GM19372 (cell line): ENCODE measurements at regions not wholly inside any gene's neighbourhood (a gene's known extent, or its start where the extent isn't known, plus 50 kb on each side); places are given as distances from the start of the nearest gene placed in this dataset.
"Not testable (repeated sequence)": the region's sequence is repeated elsewhere in the genome, so short reads cannot be mapped to it uniquely, and the experiment has no call there.

ENCODE experiments used
- ATAC-seq: cut with Tn5 transposase; IDR thresholded peaks from one replicate; pipeline ENCODE4 v1.9.1; 2021; ENCODE audit warnings: mild to moderate bottlenecking, low read depth, moderate library complexity; ENCODE audit not compliant: unreplicated experiment

DNA sequence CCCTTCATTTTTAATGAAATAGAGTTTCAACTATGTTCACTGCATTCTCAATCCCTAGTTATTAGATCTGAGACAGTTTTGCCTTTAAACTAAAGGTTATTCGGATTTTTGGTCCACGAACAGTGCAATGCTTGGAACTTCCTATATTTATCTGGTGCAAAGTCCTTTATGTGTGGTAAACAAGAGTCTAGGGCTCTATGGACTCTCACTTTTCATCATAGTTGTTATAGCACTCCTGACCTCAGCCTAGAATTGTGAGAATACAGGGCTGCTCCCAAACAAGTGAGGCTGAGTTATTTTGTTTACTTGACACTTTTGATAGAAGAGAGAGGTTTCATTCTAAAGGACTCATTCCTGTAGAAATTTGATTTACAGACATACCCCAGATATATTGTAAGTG lies 692.1 kb downstream of the TTLL7 start:
- ATAC-seq: not testable (repeated sequence)

DNA sequence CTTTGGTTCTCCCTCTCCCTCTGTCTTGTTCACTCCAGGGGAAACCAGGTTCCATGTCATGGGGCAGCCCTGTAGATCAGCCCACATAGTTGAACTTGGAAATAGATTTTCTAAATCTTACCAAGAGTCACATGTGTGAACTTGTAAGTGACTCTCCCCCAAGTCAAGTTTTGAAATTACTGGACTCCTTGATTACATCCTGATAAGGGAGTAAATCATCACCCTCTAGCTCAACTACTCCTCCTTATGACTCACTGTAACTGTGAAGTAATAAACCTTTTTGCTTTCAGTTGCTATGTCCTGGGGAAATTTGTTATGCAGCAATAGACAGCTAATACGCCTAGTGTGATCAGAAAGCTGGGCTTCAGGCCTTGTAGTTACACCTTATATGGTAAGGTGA lies 703.3 kb downstream of the TTLL7 start:
- not testable (repeated sequence) for ATAC-seq

- not testable (repeated sequence) for ATAC-seq
Observed at GRCh38 chr1:83287391-83287790, 711.5 kb downstream of the TTLL7 start.

DNA sequence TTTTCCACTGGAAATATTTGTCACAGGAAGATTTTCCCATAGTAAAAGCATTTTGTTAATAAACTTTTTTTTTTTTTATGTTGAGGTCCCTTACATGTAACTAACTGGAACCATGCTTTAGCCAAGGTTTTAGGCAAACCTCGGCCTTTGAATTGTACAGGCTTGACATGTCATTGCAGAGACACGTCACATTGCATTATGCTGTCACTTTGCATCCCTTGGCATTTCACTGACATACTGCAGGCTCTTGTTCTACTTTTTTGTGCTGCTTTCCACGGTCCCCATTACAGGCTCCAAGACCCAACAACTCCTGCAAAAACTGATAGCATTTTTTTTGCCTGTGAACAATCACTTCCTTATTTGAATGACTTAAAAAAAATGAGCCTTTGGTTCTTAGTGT lies 724.3 kb downstream of the TTLL7 start:
- ATAC-seq: not testable (repeated sequence)

DNA sequence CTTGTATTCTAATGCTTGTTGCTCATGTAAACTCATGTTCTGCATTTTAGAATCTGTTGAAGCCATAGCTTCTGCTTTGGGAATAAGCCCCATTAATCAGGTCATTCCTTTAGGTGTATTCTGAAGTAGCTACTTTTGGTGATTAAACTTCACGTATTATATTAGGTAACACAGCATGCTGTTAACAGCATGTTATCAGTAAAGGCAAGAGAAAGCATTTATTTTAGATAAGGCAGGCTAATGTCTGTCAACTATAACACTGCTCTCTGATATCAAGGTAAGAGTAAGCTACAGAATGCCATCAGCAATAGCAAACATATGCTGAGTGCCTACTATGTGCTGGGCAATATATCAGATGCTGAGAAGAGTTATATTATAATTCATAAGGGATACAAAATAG lies 726.4 kb downstream of the TTLL7 start:
- not testable (repeated sequence) for ATAC-seq

- ATAC-seq: not testable (repeated sequence)
Observed at GRCh38 chr1:83271834-83272233, 727.1 kb downstream of the TTLL7 start.

DNA sequence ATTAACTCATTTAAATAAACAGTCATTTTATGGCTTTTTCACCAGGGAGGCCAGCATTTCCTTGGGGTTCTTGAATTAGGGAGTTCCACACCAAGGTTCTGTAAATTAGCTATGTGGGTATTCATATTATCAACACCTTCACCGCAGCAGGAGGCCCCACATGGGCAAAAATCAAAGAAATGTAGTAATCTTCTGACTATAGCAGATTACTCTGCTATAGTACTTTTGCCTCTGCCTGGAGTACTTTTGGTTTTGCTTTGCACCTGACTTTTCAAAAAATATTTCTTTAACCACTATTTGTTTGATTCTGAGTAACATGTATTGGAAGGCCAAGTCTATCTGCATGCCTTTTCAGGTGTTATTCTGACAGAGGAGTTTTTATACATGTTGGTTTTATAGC lies 728.1 kb downstream of the TTLL7 start:
- not testable (repeated sequence) for ATAC-seq

- ATAC-seq: not testable (repeated sequence)
Observed at GRCh38 chr1:83263808-83264207, 735.1 kb downstream of the TTLL7 start.

- not testable (repeated sequence) for ATAC-seq
Observed at GRCh38 chr1:83251687-83252086, 747.2 kb downstream of the TTLL7 start.

GRCh38 chr1:83246780-83247179 lies 752.2 kb downstream of the TTLL7 start:
- not testable (repeated sequence) for ATAC-seq

DNA sequence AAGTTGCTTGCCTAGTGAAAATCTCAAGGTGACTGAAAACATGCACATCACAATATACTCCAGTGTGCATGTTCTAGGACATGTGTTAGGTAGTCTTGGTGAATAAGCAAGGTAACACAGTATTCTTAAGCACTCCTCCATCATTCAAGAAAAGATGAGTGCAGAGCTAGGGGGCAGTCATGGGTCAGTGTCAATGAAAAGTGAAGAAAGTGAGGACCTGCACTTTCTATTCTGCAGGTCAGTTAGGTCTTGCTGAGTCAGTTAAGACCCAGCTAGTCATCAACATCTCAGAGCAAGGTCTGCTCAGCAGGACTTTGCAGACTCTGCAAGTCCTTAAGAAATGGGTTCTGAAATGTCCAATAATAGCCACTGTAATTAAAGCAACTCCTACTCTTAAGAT lies 754.1 kb downstream of the TTLL7 start:
- not testable (repeated sequence) for ATAC-seq

- not testable (repeated sequence) for ATAC-seq
Observed at GRCh38 chr1:83239568-83239967, 759.4 kb downstream of the TTLL7 start.

DNA sequence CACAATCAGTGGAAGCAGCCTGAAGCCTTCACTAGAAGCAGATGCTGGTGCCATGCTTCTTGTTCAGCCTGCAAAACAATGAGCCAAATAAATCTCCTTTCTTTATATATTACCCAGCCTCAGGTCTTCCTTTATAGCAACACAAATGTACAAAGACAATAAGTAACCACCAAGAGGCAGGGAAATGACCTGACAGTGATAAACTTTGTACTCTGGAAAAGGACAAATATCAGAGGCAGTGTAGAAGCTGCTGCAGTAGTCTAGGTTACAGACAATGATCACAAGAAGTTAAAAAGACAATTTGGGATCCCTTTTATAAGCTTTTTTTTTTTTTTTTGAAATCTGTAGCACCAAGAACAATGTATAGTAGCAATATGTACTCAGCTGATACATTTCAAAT lies 760.3 kb downstream of the TTLL7 start:
- not testable (repeated sequence) for ATAC-seq

DNA sequence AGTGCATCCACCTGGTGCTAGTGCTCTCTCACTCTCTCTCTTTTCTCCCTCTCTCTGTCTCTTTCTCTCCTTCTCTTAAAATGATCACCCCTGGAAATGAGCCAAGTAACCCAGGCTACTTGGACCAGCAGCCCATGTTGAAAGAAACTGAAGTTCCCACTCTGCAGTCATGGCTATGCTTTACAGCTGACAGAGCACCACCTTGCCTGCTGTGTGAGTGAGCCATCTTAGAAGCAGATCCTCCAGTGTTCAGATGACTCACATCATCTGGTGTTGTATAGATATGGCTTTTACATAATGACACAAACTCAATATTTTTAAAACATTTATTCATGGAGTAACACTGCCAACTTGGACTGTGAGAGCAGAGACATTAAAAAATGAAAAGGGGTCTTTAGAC lies 779.1 kb downstream of the TTLL7 start:
- not testable (repeated sequence) for ATAC-seq

DNA sequence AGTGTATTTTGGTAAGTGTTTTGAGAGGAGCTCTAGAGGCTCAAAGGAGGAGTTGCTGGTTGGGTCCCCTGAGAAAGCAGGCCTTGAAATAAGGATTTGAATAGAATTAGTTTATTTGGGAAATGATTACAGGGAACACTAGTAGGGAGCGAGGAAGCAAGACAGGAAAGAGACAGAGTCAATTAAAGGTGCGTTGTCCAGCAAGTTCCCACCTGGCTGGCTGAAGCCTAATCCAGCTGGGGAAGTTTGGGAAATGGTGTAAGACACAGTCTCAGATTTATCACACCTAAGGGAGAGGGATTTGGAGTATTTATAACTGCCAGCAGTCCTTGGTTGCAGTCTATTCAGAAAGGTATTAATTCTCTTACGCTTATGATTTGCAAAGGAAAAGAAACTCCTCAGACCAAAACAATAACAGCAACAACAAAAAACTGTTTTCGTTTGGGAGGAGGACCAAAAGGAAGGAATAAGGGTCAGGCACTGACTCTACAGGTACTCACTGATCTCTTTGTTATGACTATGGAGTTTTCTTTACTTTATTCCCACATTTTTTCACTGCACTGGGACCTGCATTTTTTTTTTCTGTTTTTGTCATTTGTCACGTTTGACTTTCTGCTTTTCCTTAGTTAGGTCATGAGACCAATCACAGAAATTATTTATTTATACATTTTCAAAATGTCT lies 780.8 kb downstream of the TTLL7 start:
- not testable (repeated sequence) for ATAC-seq

GRCh38 chr1:83214317-83214716 lies 784.6 kb downstream of the TTLL7 start:
- ATAC-seq: not testable (repeated sequence)

DNA sequence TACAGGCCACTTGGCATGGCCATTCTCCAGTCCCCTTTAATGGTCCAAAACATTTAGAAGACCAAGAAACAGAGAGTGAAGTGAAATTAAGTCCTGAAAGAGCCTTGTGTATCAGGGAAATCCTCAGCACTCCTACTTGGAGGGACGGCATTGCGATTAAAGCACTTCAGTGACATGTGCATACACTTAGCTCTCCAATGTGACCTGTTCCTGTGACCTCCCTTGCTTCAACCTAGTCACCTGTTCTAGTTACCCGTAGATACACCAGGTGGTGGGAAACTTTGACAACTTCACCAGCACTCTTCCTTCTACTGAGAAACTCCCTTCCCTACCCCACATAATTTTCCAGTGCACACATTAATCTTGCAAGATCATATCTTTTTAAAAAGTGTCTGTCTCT lies 785.3 kb downstream of the TTLL7 start:
- not testable (repeated sequence) for ATAC-seq

DNA sequence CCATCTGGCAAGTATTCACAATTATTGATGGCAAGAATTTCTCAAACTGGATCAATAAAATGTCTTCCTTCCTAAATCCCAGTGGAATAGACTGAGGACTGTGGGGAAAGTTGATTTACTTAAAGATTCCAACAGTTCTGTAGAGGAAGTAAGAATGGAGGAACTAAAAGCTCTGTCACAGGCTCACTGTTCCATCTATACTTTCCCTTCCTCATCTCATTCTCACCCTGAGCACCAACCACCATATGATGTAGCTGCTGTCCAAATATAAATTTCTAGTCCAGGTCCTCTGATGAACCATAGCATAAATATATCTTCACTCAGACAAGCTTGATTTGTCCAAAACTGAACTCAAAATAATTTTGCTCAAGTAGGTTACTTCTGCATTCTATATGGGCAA lies 786.9 kb downstream of the TTLL7 start:
- ATAC-seq: not testable (repeated sequence)

DNA sequence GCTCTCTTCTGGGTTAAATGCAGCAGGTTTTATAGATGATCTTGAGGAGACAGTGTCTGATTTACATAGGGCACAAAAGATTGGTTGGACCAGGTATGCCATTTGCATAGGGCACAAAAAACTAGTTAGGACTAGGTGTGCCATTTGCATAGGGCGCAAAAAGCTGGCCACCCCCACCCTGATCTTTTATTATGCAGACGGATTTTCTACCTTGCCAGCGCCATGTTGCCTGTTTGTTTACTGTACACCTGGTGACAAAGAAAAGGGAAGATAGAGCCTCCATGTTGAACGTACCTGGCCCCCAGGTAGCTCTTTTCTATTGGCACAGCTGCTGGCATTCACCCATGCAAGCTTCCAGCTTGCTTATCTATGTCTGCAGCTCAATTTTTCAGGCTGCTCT lies 790.4 kb downstream of the TTLL7 start:
- ATAC-seq: not testable (repeated sequence)

- ATAC-seq: not testable (repeated sequence)
Observed at GRCh38 chr1:83194610-83195009, 804.3 kb downstream of the TTLL7 start.

DNA sequence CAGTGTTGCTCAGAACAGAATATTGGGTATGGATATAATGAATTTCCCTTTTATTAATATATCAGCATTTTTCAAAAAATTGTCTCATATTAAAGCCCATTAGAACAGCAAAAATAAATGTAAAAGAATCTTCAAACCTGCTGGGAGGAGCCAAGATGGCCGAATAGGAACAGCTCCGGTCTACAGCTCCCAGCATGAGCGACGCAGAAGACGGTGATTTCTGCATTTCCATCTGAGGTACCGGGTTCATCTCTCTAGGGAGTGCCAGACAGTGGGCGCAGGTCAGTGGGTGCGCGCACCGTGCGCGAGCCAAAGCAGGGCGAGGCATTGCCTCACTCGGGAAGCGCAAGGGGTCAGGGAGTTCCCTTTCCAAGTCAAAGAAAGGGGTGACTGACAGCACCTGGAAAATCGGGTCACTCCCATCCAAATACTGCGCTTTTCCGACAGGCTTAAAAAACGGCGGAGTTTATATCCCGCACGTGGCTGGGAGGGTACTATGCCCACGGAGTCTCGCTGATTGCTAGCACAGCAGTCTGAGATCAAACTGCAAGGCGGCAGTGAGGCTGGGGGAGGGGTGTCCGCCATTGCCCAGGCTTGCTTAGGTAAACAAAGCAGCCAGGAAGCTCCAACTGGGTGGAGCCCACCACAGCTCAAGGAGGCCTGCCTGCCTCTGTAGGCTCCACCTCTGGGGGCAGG lies 816.8 kb downstream of the TTLL7 start:
- ATAC-seq: not testable (repeated sequence)

DNA sequence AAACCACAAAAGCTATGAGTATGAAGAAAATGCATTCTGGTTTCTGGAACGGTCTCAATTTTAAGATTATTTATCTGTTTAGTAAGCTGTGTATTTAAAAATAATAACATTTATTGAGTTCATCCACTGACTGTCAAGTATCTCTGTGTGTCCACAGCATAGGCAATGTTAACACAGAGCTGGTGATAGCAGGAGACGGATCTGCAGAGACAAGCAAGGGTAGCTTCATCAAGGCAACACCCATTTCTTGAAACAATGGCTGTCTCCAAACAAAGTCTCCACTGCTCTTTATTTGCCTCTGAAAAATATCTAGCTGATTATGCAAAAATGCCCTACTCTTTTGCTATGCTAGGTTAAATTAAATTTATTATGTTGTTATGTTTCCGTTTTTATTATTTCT lies 818.3 kb downstream of the TTLL7 start:
- not testable (repeated sequence) for ATAC-seq
